ENCODE measurements at regions not wholly inside any gene's neighbourhood (a gene's known extent, or its start where the extent isn't known, plus 50 kb on each side); places are given as distances from the start of the nearest gene placed in this dataset.

DNA sequence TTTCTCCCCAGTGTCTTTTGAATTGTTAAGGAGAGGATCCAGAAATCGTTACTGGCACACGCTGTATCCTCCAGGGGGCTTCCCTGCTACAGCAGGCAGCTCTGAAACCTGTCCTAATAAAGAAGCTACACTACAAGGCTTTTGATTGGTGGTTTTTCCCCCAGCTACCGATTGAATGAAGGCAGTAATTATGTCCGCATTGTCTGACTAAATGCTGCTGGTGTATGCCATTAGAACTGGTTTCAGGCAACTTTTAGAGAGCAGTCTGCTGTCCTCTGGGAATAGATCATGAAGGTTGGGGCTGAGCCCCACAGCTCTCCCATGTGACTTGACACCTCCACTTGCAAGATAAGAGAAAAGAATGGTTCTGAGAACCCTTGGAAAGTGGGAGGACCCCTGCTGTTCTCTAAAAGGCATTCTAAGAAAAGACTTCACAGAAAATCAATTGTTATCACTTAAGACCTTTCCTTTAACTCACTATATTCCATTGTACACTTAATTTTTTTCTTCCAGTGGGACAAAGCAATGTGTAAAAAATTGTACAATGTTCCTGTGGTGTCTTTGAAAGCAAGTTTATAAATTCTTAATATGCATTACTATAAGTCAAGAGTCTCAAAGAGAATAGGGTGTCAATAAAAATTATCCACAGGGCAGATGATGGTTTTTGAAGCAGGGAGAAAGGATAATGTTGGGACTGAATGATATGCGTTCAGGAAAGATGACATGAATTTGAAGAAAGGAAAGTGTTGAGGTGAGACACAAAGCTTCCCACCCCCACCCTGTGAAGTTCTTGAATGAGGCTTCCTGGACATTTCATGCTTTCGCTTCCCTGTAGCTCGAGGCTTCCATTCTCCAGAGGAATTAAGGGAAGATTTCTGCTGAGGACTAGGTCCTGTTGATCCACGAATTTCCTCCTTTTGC, 53.0 kb upstream of the DAZL start:
- H3K4me1 Mint-ChIP-seq: no peaks in the 10 kb centered on the region
- H3K9me3 Mint-ChIP-seq: no peaks in the 10 kb centered on the region
- ChIA-PET POLR2A (no interaction called here), CTCF (no interaction called here)
- no peaks in the 10 kb centered on the region for H3K36me3 Mint-ChIP-seq (ENCODE audit: low read depth)
- H3K4me3 Mint-ChIP-seq: no peak overlapping the region
- no peak for DNase-seq
- H3K27me3 Mint-ChIP-seq: peaks cover 10% of the 10 kb centered on the region
- no peak overlapping the region for H3K27ac Mint-ChIP-seq

DNA sequence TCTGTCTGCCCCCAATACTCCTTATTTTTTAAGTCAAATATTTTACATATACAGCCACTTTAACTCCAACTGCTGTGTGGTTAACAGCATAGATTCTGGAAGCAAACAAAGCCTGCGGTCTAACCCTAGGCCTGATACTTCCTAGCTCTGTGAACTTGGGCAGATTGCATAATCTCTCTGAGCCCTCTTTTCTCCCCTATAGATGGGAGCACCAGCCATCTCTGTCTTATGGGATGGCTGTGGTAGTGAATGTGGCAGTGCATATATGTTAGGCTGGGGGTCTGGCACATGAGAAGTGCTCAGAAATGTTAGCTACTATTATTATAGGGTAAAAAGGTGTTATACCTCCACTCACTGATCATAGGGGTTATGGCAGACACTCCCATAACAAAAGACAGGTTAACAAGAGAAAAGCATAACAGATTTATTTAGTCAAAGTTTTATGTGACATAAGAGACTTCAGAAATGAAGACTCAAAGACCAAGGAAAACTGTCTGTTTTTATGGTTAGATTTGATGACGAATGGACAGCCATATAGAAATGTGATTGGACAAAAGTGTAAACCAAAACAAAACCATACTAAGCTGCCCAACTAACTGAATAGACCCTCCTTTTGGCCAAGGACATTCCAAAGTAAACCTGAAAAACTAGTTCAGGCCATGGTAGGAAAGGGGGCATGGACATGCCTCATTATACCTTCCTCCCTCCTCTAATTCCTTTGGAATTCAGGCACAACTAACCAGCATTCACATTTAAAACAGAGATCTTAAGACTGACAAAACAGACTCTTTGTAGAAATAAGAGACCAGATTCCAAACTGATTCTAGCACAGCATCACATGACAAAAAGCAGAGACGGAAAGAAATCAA, 53.9 kb upstream of the DAZL start:
- ChIA-PET POLR2A (no interaction called here), CTCF (no interaction called here)
- Mint-ChIP-seq H3K4me3 (no peak overlapping the region), H3K27ac (no peak overlapping the region), H3K9me3 (no peaks in the 10 kb centered on the region), H3K36me3 (ENCODE audit: low read depth) (no peaks in the 10 kb centered on the region), H3K4me1 (no peaks in the 10 kb centered on the region), H3K27me3 (peaks cover 13% of the 10 kb centered on the region)
- no peak for DNase-seq

DNA sequence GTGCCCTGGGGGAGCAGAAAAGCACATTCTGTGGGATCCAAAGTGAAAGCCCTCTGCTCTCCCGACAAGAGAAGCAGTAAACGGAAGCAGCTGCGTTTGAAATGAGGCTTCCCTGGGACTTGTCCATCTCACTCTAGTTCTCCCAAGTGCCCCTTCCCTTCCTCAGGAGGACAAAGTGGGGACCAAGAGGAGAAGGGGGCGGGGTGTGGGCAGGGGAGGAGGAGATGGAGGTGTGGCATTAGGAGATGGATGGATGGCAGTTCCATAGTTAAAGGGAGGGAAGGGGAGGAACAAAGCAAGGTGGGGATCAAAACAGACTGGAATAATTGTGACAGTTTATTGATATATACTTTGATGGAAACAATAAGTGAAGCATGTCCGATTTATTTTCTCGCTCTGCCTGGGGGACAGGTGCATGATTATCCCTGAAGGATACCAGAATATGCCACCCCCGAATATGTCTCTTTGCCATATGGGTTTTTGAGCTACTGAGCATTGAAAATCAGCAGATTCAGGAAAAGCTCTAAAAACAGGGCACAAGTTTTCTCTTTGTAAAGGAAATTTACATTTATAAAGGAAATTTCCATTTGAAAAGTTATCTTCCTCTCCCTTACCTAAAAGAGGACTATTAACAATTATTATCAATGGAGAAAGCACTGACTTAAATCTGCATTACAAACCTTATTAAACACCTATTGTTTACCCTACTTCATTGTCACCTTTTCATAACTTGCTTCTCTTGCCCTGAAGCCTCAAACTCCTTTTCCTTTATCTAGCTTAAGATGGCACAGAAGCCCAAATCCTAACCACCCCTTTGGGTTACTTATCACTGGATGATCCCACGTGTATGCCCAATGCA, 58.9 kb upstream of the DAZL start:
- H3K4me1 Mint-ChIP-seq: no peaks in the 10 kb centered on the region
- ChIA-PET POLR2A (no interaction called here), CTCF (interaction anchor here (1.0 kb wide), 1 partner anchor 62 kb away, joined by 4 read pairs; no protein-coding TSS in a partner anchor)
- peaks cover 12% of the 10 kb centered on the region for H3K27me3 Mint-ChIP-seq
- DNase-seq: no peak
- no peak overlapping the region for H3K27ac Mint-ChIP-seq
- H3K4me3 Mint-ChIP-seq: no peak overlapping the region
- no peaks in the 10 kb centered on the region for H3K36me3 Mint-ChIP-seq (ENCODE audit: low read depth)
- no peaks in the 10 kb centered on the region for H3K9me3 Mint-ChIP-seq

DNA sequence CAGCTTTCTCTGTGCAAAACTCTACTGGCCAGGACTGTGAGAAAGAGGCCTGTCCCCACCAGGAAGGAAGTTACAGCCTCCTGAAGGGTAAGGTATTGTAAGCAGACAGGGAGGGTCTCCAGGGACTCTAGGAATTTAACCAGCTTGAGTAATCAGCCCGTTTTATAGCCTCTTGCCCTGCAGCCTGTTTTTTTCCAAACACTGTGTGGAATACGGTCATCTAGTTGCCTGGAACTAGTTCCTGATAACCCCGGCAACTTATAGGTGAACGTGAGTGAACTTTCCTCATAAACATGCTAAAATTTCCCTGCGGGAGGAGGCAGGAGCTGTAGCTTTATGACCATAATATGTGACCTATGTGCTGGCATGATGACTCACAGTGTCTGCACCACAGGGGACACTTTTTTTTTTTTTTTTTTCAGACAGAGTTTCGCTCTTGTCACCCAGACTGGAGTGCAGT, 60.1 kb upstream of the DAZL start:
- Mint-ChIP-seq H3K4me3 (no peak overlapping the region), H3K4me1 (no peaks in the 10 kb centered on the region), H3K27ac (no peak overlapping the region), H3K27me3 (peaks cover 10% of the 10 kb centered on the region), H3K36me3 (ENCODE audit: low read depth) (no peaks in the 10 kb centered on the region), H3K9me3 (no peaks in the 10 kb centered on the region)
- DNase-seq: no peak
- ChIA-PET CTCF (no interaction called here), POLR2A (no interaction called here)

DNA sequence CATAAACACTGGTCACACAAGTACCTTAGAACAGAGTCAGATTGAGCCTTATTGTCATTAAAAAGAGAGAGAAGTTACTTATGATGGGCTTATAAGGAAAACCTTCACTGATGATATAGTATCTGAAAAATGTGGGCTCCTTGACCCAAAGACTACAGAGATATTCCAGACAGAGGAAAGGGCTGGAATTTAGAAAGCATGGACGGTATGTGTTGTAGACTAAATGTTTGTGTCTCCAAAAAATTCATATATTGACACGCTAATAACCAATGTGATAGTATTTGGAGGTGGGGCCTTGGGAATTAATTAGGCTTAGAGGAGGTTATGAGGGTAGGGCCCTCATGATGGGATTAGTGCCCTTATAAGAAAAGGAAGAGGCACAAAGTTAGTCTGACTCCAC, 61.0 kb upstream of the DAZL start:
- no peak overlapping the region for H3K4me3 Mint-ChIP-seq
- ChIA-PET CTCF (no interaction called here), POLR2A (no interaction called here)
- H3K4me1 Mint-ChIP-seq: no peaks in the 10 kb centered on the region
- no peak overlapping the region for H3K27ac Mint-ChIP-seq
- no peaks in the 10 kb centered on the region for H3K9me3 Mint-ChIP-seq
- H3K27me3 Mint-ChIP-seq: peaks cover 9% of the 10 kb centered on the region
- H3K36me3 Mint-ChIP-seq (ENCODE audit: low read depth): no peaks in the 10 kb centered on the region
- DNase-seq: no peak

DNA sequence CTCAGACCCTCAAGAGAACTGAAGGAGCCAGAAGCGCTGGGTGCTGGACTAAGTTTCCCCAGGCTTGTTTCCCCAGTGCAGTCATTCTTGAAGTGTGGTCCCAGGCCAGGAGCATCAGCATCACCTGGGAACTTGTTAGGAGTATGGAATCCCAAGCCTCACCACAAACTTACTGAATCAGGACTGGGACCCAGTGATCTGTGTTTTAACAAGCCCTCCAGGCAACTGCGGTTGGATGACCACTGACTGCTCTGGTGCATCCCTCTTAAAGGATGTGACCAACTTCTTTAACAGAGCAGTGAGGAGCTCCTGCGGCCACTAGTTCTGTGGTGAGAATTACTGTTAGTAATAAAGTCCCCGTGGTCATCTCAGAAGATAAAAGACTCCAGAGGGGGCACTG, 62.4 kb upstream of the DAZL start:
- no peak for DNase-seq
- POLR2A ChIA-PET: no interaction called here
- no peaks in the 10 kb centered on the region for H3K36me3 Mint-ChIP-seq (ENCODE audit: low read depth)
- H3K4me1 Mint-ChIP-seq: no peaks in the 10 kb centered on the region
- H3K27me3 Mint-ChIP-seq: peaks cover 5% of the 10 kb centered on the region
- H3K9me3 Mint-ChIP-seq: no peaks in the 10 kb centered on the region
- H3K27ac Mint-ChIP-seq: no peak overlapping the region
- CTCF ChIA-PET: no interaction called here
- H3K4me3 Mint-ChIP-seq: no peak overlapping the region

DNA sequence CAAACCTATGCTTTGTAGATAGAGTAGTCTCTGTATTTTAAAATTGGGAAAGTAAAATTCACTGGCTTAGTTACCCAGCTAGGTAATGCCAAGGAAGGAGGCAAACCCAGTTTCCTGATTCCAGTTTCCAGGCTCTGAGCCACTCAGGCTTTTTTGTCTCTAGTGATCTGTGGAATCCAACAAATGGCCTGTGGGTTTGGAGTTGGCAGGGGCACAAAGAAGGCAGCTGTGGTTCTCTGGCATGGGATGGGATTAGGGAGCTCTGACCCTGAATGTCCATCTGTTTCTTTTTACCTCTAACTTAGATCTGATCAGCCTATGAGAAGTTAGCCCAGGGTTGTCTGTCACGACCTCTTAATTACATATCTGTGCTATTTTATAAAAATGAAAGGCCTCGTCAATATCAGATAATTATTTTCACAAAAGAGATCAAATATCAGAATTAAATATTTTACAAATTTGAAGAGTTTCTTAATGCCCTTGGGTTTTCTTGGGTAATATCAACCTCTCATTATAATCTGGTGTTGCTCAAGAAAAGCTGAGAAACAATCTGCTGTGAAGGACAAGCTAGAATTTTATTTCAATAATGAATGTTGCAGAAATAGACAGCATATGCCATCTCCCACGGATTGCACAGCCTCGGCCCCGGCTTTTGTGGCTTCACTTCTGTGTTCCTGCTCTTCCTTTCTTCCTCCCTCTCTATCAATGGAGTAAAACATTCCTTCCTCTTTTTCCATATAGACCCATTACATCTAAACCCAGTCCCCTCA, 63.7 kb upstream of the DAZL start:
- Mint-ChIP-seq H3K4me3 (no peak overlapping the region), H3K36me3 (ENCODE audit: low read depth) (no peaks in the 10 kb centered on the region), H3K4me1 (no peaks in the 10 kb centered on the region), H3K27me3 (peaks cover 2% of the 10 kb centered on the region), H3K9me3 (no peaks in the 10 kb centered on the region), H3K27ac (no peak overlapping the region)
- CTCF ChIA-PET: no interaction called here
- no peak for DNase-seq
- POLR2A ChIA-PET: no interaction called here

DNA sequence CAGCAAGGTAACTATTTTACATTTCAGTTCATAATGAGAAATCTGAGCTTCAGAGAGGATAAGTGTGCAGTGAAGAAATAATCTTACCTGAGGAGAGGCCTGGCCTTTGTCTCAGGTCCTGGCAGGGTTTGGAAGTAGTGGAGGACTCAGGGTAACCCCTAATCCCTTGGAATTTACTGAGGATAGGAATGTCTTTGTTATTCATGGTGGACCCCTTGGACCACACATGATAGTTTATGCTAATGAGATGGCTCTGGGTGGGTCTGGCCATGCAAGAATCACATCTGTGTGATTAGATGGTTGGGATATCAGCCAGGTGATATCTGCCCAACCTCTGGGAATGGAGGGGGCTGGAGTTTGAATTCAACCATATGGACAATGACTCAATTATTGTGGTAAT, 65.0 kb upstream of the DAZL start:
- Mint-ChIP-seq H3K27me3 (peaks cover 3% of the 10 kb centered on the region), H3K27ac (no peak overlapping the region), H3K36me3 (ENCODE audit: low read depth) (no peaks in the 10 kb centered on the region), H3K9me3 (no peaks in the 10 kb centered on the region), H3K4me3 (no peak overlapping the region), H3K4me1 (no peaks in the 10 kb centered on the region)
- DNase-seq: no peak
- CTCF ChIA-PET: no interaction called here
- POLR2A ChIA-PET: no interaction called here

DNA sequence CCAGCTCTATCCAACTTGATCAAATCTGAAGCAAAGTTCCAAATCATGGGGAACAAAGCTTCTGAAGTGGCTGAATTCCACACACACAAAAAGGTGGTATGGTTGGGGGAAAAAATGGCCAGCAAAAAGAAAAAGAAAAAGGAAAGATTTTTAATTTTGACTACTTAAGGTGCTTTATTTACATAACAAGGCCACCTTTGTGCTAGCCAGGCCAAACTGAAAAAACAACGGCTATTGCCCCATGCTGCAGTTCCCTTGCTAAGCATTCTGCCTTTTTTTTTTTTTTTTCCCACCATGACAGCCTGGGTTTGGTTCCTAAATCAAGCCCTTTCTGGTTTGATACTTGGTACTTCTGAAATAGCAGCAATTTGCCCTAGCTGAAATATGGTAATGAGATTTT, 66.5 kb upstream of the DAZL start:
- no peak overlapping the region for H3K27ac Mint-ChIP-seq
- peaks cover 3% of the 10 kb centered on the region for H3K27me3 Mint-ChIP-seq
- ChIA-PET POLR2A (no interaction called here), CTCF (no interaction called here)
- H3K9me3 Mint-ChIP-seq: peaks cover 8% of the 10 kb centered on the region
- no peaks in the 10 kb centered on the region for H3K4me1 Mint-ChIP-seq
- H3K4me3 Mint-ChIP-seq: no peak overlapping the region
- no peak for DNase-seq
- no peaks in the 10 kb centered on the region for H3K36me3 Mint-ChIP-seq (ENCODE audit: low read depth)

DNA sequence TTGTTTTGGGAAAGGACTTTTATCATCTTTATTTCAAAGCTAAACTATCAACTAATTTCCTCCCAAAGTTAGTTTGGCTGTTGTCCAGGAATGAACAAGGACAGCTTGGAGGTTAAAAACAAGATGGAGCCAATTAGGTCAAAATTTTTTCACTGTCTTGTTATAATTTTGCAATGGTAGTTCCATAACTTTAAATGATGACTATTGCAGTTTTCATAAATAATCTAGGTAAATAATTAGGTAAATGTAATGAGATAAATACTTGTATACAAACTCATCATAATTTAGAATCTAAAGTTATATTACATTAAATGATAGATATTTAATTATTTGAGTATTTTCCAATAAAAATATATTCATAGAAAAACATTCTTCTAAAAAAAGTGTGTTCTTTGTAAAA, 68.3 kb upstream of the DAZL start:
- H3K9me3 Mint-ChIP-seq: peaks cover 8% of the 10 kb centered on the region
- no peak overlapping the region for H3K27ac Mint-ChIP-seq
- no peaks in the 10 kb centered on the region for H3K36me3 Mint-ChIP-seq (ENCODE audit: low read depth)
- H3K4me1 Mint-ChIP-seq: no peaks in the 10 kb centered on the region
- H3K4me3 Mint-ChIP-seq: no peak overlapping the region
- POLR2A ChIA-PET: no interaction called here
- peaks cover 3% of the 10 kb centered on the region for H3K27me3 Mint-ChIP-seq
- DNase-seq: no peak
- CTCF ChIA-PET: no interaction called here

DNA sequence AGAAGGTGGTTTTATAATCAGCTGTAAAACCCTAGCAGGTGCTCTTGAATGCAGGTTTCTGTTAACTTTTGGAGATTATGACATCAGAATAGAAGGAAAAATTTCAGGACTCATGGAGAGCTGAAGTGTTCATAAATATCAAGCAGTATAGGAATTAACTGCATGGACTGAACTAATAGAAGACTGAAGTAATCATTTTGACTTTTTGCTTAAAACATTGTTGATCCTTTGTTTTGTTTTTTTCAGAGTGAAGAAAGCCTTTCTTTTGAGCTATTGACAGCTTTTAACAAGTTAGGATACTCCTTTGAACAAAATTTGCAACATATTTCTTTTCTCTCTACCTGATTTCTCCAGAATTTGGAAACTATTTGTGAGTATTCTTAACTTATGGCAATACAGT, 70.6 kb upstream of the DAZL start:
- Mint-ChIP-seq H3K27ac (no peak overlapping the region), H3K4me1 (no peaks in the 10 kb centered on the region), H3K27me3 (peaks cover 1% of the 10 kb centered on the region), H3K4me3 (no peak overlapping the region), H3K9me3 (peaks cover 8% of the 10 kb centered on the region), H3K36me3 (ENCODE audit: low read depth) (no peaks in the 10 kb centered on the region)
- ChIA-PET CTCF (no interaction called here), POLR2A (no interaction called here)
- DNase-seq: no peak

DNA sequence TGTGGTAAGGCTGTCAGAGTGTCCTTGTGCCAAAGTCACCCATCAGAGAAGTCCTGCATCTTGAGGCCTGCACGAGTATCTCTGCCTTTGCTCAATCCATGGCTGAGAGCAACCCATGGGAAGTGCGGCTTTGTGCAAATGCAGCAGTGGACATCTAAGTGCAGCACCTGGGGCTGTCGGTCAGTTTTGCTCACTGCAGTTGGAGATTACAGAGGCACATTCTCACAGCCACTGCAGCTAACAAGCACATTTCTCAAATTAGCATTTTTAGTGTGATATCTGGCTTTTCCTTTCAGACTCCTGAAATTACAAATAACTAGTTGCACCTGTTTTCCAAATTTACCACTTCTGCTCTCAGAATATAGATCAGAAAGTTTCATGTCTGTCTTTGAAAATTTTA, 81.5 kb upstream of the DAZL start:
- Mint-ChIP-seq H3K9me3 (peaks cover 1% of the 10 kb centered on the region), H3K4me1 (no peaks in the 10 kb centered on the region), H3K27ac (no peak overlapping the region), H3K27me3 (peaks cover 4% of the 10 kb centered on the region), H3K4me3 (no peak overlapping the region), H3K36me3 (ENCODE audit: low read depth) (no peaks in the 10 kb centered on the region)
- ChIA-PET CTCF (no interaction called here), POLR2A (no interaction called here)
- no peak for DNase-seq

DNA sequence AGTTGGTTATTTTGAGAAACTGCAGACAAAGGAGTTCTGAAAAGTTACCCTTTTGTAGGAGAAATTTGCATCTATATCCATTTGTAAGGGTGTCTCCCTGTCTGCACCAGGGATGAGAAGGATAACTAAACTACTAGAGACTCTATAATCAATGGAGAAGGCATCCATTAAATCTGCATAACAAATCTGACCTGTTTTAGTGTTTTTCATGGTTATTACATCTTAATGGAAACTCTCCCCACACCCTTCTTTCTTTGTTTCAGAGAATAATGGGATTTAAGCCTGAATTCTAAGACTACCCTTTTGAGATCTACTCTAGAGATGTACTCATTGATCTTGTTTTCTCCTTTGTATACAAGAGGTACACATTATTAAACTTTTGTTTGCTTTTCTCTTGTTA, 82.0 kb upstream of the DAZL start:
- Mint-ChIP-seq H3K4me1 (no peaks in the 10 kb centered on the region), H3K9me3 (peaks cover 1% of the 10 kb centered on the region), H3K27ac (no peak overlapping the region), H3K27me3 (peaks cover 4% of the 10 kb centered on the region), H3K4me3 (no peak overlapping the region), H3K36me3 (ENCODE audit: low read depth) (no peaks in the 10 kb centered on the region)
- ChIA-PET CTCF (no interaction called here), POLR2A (no interaction called here)
- DNase-seq: no peak

Measured in activated CD4-positive, alpha-beta memory T cell treated with anti-CD3 and anti-CD28 coated beads, Interleukin-2, amount 10 ng/mL, durations not matched to agents 7 days and 5 days (primary cell).